ENCODE measurements at regions not wholly inside any gene's neighbourhood (a gene's known extent, or its start where the extent isn't known, plus 50 kb on each side); places are given as distances from the start of the nearest gene placed in this dataset.

DNA sequence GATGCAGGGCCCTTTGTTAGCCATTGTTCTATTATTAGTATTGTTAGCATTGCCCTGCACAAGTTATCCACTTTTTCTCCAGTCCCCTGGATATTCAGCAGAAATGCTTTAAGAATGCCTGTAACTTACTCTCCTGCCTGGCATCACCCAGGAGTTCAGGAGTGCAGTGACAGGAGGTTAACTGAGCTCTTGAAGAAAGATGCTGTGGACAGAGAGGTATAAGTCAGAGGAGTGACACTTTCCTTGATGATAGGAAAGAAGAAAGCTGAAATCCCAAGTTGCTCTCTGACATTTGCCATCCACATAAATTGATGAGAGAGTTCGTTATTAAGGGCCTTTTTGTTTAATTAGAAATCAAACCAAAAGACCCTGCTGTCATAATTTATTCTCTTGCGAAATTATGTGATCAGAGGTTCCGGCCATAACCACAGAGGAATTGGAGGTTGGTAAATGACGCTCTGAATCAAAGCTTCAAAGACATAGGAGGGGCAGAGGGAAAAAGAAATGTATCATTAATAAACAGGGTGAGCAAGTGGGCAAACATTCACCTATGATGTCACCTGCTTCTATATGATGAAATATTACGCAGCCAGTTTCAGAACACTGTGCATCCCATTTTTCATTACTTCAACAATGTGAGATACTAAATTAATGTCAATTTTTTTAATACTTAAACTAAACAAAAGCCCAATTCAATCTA lies 230.2 kb upstream of the JADE1 start:
- POLR2A ChIA-PET = no interaction called here
- CTCF ChIA-PET = interaction anchor here (1.1 to 1.5 kb wide), 2 partner anchors 9 to 35 kb away, joined by 3 to 6 read pairs; no protein-coding TSS in a partner anchor
- no peak for DNase-seq (ENCODE audit: extremely low spot score)
- TF ChIP-seq, protein P1, sequence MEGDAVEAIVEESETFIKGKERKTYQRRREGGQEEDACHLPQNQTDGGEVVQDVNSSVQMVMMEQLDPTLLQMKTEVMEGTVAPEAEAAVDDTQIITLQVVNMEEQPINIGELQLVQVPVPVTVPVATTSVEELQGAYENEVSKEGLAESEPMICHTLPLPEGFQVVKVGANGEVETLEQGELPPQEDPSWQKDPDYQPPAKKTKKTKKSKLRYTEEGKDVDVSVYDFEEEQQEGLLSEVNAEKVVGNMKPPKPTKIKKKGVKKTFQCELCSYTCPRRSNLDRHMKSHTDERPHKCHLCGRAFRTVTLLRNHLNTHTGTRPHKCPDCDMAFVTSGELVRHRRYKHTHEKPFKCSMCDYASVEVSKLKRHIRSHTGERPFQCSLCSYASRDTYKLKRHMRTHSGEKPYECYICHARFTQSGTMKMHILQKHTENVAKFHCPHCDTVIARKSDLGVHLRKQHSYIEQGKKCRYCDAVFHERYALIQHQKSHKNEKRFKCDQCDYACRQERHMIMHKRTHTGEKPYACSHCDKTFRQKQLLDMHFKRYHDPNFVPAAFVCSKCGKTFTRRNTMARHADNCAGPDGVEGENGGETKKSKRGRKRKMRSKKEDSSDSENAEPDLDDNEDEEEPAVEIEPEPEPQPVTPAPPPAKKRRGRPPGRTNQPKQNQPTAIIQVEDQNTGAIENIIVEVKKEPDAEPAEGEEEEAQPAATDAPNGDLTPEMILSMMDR (IDR thresholded peaks at IDR 0.05; ENCODE audit: control extremely low read depth, extremely low read depth, low read depth, missing control alignments) = no peak

DNA sequence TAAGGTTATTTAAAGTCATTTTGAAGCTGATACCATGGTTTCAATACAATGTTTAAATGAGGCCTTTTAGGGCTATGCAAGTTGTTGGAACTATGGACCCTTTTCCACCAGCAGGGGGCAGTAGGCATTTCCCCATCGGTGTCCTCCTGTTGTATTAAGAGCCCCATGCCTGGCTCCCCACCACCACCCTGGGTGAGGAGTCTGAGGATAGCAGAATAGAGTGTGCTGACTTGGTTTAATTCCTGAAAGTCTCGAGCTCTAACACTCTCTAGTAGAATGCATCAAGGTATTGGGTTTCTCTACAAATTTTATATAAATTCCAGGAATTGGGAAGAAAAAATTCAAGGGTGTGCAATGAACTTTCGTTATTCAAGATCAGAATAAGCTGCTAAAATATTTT lies 234.8 kb upstream of the JADE1 start:
- ChIA-PET POLR2A (no interaction called here), CTCF (interaction anchor here (0.7 to 5.4 kb wide), 34 partner anchors 9 to 288 kb away, joined by 3 to 60 read pairs (median 4); partner anchors contain the start of gene JADE1)
- DNase-seq (ENCODE audit: extremely low spot score) = peak; percentile 70
- TF ChIP-seq, protein P1 (IDR thresholded peaks at IDR 0.05; ENCODE audit: control extremely low read depth, extremely low read depth, low read depth, missing control alignments) = peak; percentile 51

DNA sequence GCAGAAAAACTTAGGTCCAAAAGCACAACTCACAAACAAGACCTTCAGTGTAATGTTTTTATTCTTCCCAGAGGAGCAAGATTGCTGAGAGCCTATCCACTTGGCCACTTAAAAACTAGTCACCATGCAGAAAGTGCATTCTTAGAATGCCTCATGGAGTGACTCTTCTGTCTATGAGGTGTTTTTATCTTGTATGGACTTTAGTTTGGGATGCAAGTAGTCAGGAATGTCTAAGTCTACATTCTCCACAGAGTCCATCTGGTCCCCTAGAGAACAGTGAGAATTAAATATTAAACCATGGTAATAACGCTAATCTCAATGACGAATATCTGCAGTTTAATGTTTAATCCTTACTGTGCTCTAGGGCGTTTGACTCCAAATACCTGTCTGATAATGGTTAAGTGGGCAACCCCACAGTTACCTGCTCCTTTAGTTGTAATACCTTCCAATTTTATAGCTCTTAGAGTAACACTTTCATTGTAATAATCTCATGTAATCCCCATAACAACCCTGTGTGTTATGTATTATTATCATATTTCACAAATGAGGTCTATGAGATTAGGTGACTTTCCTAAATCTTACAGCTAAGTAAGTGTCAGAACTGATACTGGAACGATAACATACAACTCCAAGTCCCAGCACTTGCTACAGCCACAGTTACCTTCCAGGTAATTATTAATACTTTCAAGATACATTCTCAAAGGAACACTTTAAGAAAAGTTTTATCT lies 235.6 kb upstream of the JADE1 start:
- POLR2A ChIA-PET = no interaction called here
- CTCF ChIA-PET = interaction anchor here (0.9 to 5.4 kb wide), 26 partner anchors 8 to 288 kb away, joined by 3 to 60 read pairs (median 4); partner anchors contain the start of gene JADE1
- no peak for DNase-seq (ENCODE audit: extremely low spot score)
- TF ChIP-seq, protein P1 (IDR thresholded peaks at IDR 0.05; ENCODE audit: control extremely low read depth, extremely low read depth, low read depth, missing control alignments) = no peak

DNA sequence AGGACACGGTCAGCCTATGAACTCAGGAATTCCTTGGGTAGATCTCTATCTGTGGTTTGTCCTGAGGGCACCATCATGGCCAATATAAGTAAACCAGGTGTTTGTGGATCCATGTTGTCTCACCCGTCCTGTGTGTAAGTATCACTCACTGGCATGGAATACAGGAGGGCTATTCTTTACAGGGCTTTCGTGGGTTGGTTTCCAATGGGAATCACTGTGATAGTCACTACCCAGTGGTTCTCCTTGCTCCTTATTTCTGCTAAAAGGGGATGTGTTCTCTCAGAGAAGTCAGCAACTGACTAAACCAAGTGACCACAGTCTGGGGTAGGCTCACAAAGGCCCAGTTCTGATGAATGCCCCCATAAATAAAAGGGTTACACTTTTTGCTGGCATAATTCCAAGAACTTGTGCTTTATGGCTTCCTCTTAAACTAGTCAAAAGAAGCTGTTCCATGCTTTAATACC lies 236.7 kb upstream of the JADE1 start:
- CTCF ChIA-PET = interaction anchor here (1.0 to 5.4 kb wide), 5 partner anchors 10 to 118 kb away, joined by 4 to 60 read pairs (median 17); no protein-coding TSS in a partner anchor
- POLR2A ChIA-PET = no interaction called here
- TF ChIP-seq, protein P1 (IDR thresholded peaks at IDR 0.05; ENCODE audit: control extremely low read depth, extremely low read depth, low read depth, missing control alignments) = no peak
- no peak for DNase-seq (ENCODE audit: extremely low spot score)

DNA sequence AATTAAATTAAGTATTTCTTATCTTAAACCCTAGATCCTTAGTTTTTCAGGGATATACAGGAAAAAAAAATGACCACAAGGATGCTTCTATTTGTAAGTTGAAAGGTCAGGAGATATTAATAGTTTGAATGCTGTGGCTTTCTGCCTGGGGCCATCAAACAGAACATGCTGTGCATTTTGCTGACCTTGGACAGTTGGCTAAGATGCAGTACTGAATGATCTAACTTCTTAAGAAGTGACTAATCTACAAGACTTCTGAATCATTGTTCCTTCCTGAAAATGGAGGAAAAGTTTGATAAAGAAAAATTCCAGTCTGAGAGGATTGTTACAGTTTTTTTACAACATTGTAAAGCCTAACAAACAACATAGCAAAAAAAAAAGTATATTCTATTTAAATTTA lies 237.8 kb upstream of the JADE1 start:
- TF ChIP-seq, protein P1 (IDR thresholded peaks at IDR 0.05; ENCODE audit: control extremely low read depth, extremely low read depth, low read depth, missing control alignments) = no peak
- ChIA-PET CTCF (interaction anchor here (5.4 kb wide), 1 partner anchor 16 kb away, joined by 60 read pairs; no protein-coding TSS in a partner anchor), POLR2A (no interaction called here)
- DNase-seq (ENCODE audit: extremely low spot score) = no peak

DNA sequence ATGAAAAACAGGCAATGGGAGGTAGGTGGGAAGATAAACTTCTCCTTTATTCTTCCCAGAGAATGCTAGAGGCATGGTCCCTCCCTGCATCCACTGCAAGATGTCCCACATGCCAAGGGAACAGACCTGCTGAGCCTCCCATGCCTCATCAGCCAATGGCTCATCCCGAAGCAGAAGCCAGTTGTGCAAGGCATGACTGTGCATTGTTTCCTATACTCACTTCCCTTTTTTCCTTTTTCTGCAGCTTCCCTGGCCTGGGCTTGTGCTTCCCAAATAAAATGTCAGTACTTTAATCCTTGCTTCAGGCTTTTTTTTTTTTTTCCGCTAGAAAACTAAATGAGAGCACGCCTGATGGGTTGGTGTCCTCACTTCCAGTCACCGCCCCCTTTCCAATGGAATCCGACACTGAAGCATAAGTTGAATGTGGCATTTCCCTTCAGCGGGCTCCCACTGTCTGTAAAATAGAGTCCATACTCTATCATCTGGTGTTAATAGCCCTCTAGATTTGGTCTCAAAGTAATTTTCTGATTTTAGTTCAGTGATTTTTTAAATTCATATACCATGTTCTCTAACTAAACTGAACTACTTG lies 239.0 kb upstream of the JADE1 start:
- no peak for DNase-seq (ENCODE audit: extremely low spot score)
- CTCF ChIA-PET = no interaction called here
- TF ChIP-seq, protein P1 (IDR thresholded peaks at IDR 0.05; ENCODE audit: control extremely low read depth, extremely low read depth, low read depth, missing control alignments) = no peak
- POLR2A ChIA-PET = no interaction called here

All from GM10248 (cell line).